NCI-H1092 (cell line): ENCODE measurements at regions not wholly inside any gene's neighbourhood (a gene's known extent, or its start where the extent isn't known, plus 50 kb on each side); places are given as distances from the start of the nearest gene placed in this dataset.
A peak's percentile ranks its signal among the peaks of the same experiment; 100 is the strongest.

Experiments used
- DNase-seq: peaks from one replicate; lab custom pipeline; 2025; lab: John Stamatoyannopoulos, UW

- no peak for DNase-seq
Observed at GRCh38 chr17:14946481-14946880, 318.6 kb downstream of the PMP22 start.

GRCh38 chr17:14942526-14943190 lies 322.5 kb downstream of the PMP22 start:
- no peak for DNase-seq

- DNase-seq = no peak
Observed at GRCh38 chr17:14940938-14941265, 324.2 kb downstream of the PMP22 start.

GRCh38 chr17:14940108-14940937 lies 324.8 kb downstream of the PMP22 start:
- DNase-seq = no peak

GRCh38 chr17:14935845-14936485 lies 329.2 kb downstream of the PMP22 start:
- DNase-seq = no peak

GRCh38 chr17:14935139-14935841 lies 329.8 kb downstream of the PMP22 start:
- DNase-seq = no peak

- no peak for DNase-seq
Observed at GRCh38 chr17:14933676-14934075, 331.4 kb downstream of the PMP22 start.

- peak; percentile 0 for DNase-seq
Observed at GRCh38 chr17:14926526-14927122, 338.5 kb downstream of the PMP22 start.

GRCh38 chr17:14926073-14926472 lies 339.1 kb downstream of the PMP22 start:
- no peak for DNase-seq

GRCh38 chr17:14925498-14925897 lies 339.6 kb downstream of the PMP22 start:
- no peak for DNase-seq

GRCh38 chr17:14923981-14924380 lies 341.1 kb downstream of the PMP22 start:
- DNase-seq = no peak

GRCh38 chr17:14922411-14922810 lies 342.7 kb downstream of the PMP22 start:
- DNase-seq = no peak

- DNase-seq = no peak
Observed at GRCh38 chr17:14921936-14922335, 343.2 kb downstream of the PMP22 start.

- no peak for DNase-seq
Observed at GRCh38 chr17:14919631-14920213, 345.4 kb downstream of the PMP22 start.

- no peak for DNase-seq
Observed at GRCh38 chr17:14919094-14919493, 346.0 kb downstream of the PMP22 start.

GRCh38 chr17:14918540-14918939 lies 346.6 kb downstream of the PMP22 start:
- no peak for DNase-seq

- no peak for DNase-seq
Observed at GRCh38 chr17:14910916-14911315, 354.2 kb downstream of the PMP22 start.

GRCh38 chr17:14904386-14904785 lies 360.7 kb downstream of the PMP22 start:
- DNase-seq = no peak

GRCh38 chr17:14903854-14904253 lies 361.3 kb downstream of the PMP22 start:
- no peak for DNase-seq

- no peak for DNase-seq
Observed at GRCh38 chr17:14902803-14903202, 362.3 kb downstream of the PMP22 start.

GRCh38 chr17:14902297-14902696 lies 362.8 kb downstream of the PMP22 start:
- no peak for DNase-seq

GRCh38 chr17:14901376-14901775 lies 363.8 kb downstream of the PMP22 start:
- no peak for DNase-seq
